Lower leg skin (tissue), 4 donors: ENCODE measurements at regions not wholly inside any gene's neighbourhood (a gene's known extent, or its start where the extent isn't known, plus 50 kb on each side); places are given as distances from the start of the nearest gene placed in this dataset.

Experiments used
- DNase-seq, 2 donors: peaks; one replicate each; pipeline ENCODE4 v3.0.0-alpha.2; 2019; ENCODE audit warnings: low spot score in 2 of 2
- H3K4me3 ChIP-seq: fragments of 200-600 bp; sonication (generic); 2 replicates; pipeline ENCODE4 v1.5.1; 2017; ENCODE audit warnings: mild to moderate bottlenecking, low read depth; ENCODE audit not compliant: poor library complexity, severe bottlenecking
- CTCF ChIP-seq, 3 donors: fragments of 450-650 bp; IDR thresholded peaks; one replicate each; pipeline ENCODE4 v1.5.1; 2016; ENCODE audit warnings: antibody characterized with exemption in 3 of 3, mild to moderate bottlenecking in 3 of 3, moderate library complexity in 2 of 3
- POLR2A ChIP-seq, 2 donors: fragments of 450-650 bp; IDR thresholded peaks; one replicate each; pipeline ENCODE4 v1.6.1; 2016 to 2017; ENCODE audit warnings: antibody characterized with exemption in 2 of 2, mild to moderate bottlenecking in 1 of 2, moderate library complexity in 1 of 2
- WGBS, 2 donors: methylation state at CpG; one replicate each; pipeline ENCODE4 v1.1.5; 2018; 5-methylcytosine and 5-hydroxymethylcytosine counted together
- intact Hi-C: fragments of 100-400 bp; cut with DNase I; formaldehyde crosslinking; loops from one replicate; pipeline ENCODE4 v1.15.0; 2023; ENCODE audit warnings: low total_unique reads

GRCh38 chr2:146801886-146802285 is 1042.9 kb upstream of the ACVR2A start:
- WGBS, 2 donors: 88 to 93% methylated on average over 1 of the region's 1 CpG
- no peak for DNase-seq
- intact Hi-C loops: no loop called here
- H3K4me3 ChIP-seq: no peak overlapping the region
- TF ChIP-seq CTCF (IDR thresholded peaks at IDR 0.05) (no peak), POLR2A (IDR thresholded peaks at IDR 0.05) (no peak)

GRCh38 chr2:146786396-146786795 is 1058.4 kb upstream of the ACVR2A start:
- 80% methylated on average over 2 of the region's 2 CpGs for WGBS, 2 donors
- intact Hi-C loops: no loop called here
- no peak for DNase-seq
- no peak overlapping the region for H3K4me3 ChIP-seq
- no peak for TF ChIP-seq CTCF (IDR thresholded peaks at IDR 0.05)
- TF ChIP-seq POLR2A (IDR thresholded peaks at IDR 0.05): no peak

- no peak overlapping the region for H3K4me3 ChIP-seq
- DNase-seq: no peak
- intact Hi-C loops: no loop called here
- no peak for TF ChIP-seq CTCF (IDR thresholded peaks at IDR 0.05)
- no peak for TF ChIP-seq POLR2A (IDR thresholded peaks at IDR 0.05)
Measured at GRCh38 chr2:146785101-146785500, 1059.7 kb upstream of the ACVR2A start.

- TF ChIP-seq POLR2A (IDR thresholded peaks at IDR 0.05): no peak
- TF ChIP-seq CTCF (IDR thresholded peaks at IDR 0.05): no peak
- intact Hi-C loops: no loop called here
- WGBS, 2 donors: 44 to 46% methylated on average over 4 of the region's 4 CpGs
- no peak for DNase-seq
- no peak overlapping the region for H3K4me3 ChIP-seq
Measured at GRCh38 chr2:146784602-146785001, 1060.2 kb upstream of the ACVR2A start.

GRCh38 chr2:146777181-146777580 is 1067.6 kb upstream of the ACVR2A start:
- no peak for DNase-seq
- no peak overlapping the region for H3K4me3 ChIP-seq
- intact Hi-C loops: no loop called here
- WGBS, 2 donors: 88 to 93% methylated on average over 2 of the region's 2 CpGs
- no peak for TF ChIP-seq POLR2A (IDR thresholded peaks at IDR 0.05)

- TF ChIP-seq CTCF (IDR thresholded peaks at IDR 0.05): no peak
- no peak for TF ChIP-seq POLR2A (IDR thresholded peaks at IDR 0.05)
- DNase-seq: no peak
- intact Hi-C loops: no loop called here
- WGBS, 2 donors: 91 to 95% methylated on average over 4 of the region's 4 CpGs
- no peak overlapping the region for H3K4me3 ChIP-seq
Measured at GRCh38 chr2:146776596-146776995, 1068.2 kb upstream of the ACVR2A start.
